ENCODE measurements at regions not wholly inside any gene's neighbourhood (a gene's known extent, or its start where the extent isn't known, plus 50 kb on each side); places are given as distances from the start of the nearest gene placed in this dataset.

GRCh38 chr17:70484050-70484449 is 314.7 kb downstream of the KCNJ2 start:
- Histone ChIP-seq H3K4me1 (no peaks in the 10 kb centered on the region), H3K27me3 (no peaks in the 10 kb centered on the region), H3K27ac (no peak overlapping the region), H3K36me3 (no peaks in the 10 kb centered on the region), H3K4me3 (no peak overlapping the region), H3K9me3 (peaks cover 0 to 8% (median 0%) of the 10 kb centered on the region in 3 donors)
- TF ChIP-seq CTCF (IDR thresholded peaks at IDR 0.05), result no peak
- no peak for DNase-seq
- intact Hi-C loops (cut with DNase I; ENCODE audit: low total_unique reads), result no loop called here

- Histone ChIP-seq H3K9me3 (peaks cover 0 to 8% (median 0%) of the 10 kb centered on the region in 3 donors), H3K36me3 (no peaks in the 10 kb centered on the region), H3K27me3 (no peaks in the 10 kb centered on the region), H3K4me3 (no peak overlapping the region), H3K27ac (no peak overlapping the region), H3K4me1 (no peaks in the 10 kb centered on the region)
- no peak for DNase-seq
- intact Hi-C loops (cut with DNase I; ENCODE audit: low total_unique reads), result no loop called here
- TF ChIP-seq CTCF (IDR thresholded peaks at IDR 0.05), result no peak
These were observed 315.2 kb downstream of the KCNJ2 start for GRCh38 chr17:70484496-70484895.

GRCh38 chr17:70492368-70492767 is 323.0 kb downstream of the KCNJ2 start:
- H3K4me1 ChIP-seq, result no peaks in the 10 kb centered on the region
- TF ChIP-seq CTCF (IDR thresholded peaks at IDR 0.05), result no peak
- DNase-seq, result no peak
- H3K27me3 ChIP-seq, result no peaks in the 10 kb centered on the region
- H3K27ac ChIP-seq, result no peak overlapping the region
- H3K9me3 ChIP-seq, result no peaks in the 10 kb centered on the region
- H3K36me3 ChIP-seq, result no peaks in the 10 kb centered on the region
- intact Hi-C loops (cut with DNase I; ENCODE audit: low total_unique reads), result no loop called here
- no peak overlapping the region for H3K4me3 ChIP-seq

- no peak overlapping the region for H3K27ac ChIP-seq
- intact Hi-C loops (cut with DNase I; ENCODE audit: low total_unique reads), result no loop called here
- no peak overlapping the region for H3K4me3 ChIP-seq
- H3K4me1 ChIP-seq, result no peaks in the 10 kb centered on the region
- H3K9me3 ChIP-seq, result no peaks in the 10 kb centered on the region
- no peak for DNase-seq
- H3K36me3 ChIP-seq, result no peaks in the 10 kb centered on the region
- TF ChIP-seq CTCF (IDR thresholded peaks at IDR 0.05), result no peak
- H3K27me3 ChIP-seq, result no peaks in the 10 kb centered on the region
These were observed 324.0 kb downstream of the KCNJ2 start for GRCh38 chr17:70493277-70493874.

GRCh38 chr17:70498631-70499030 is 329.3 kb downstream of the KCNJ2 start:
- no peaks in the 10 kb centered on the region for H3K4me1 ChIP-seq
- DNase-seq, result no peak
- no peak for TF ChIP-seq CTCF (IDR thresholded peaks at IDR 0.05)
- H3K36me3 ChIP-seq, result no peaks in the 10 kb centered on the region
- intact Hi-C loops (cut with DNase I; ENCODE audit: low total_unique reads), result no loop called here
- H3K27ac ChIP-seq, result no peak overlapping the region
- H3K9me3 ChIP-seq, result no peaks in the 10 kb centered on the region
- no peak overlapping the region for H3K4me3 ChIP-seq
- no peaks in the 10 kb centered on the region for H3K27me3 ChIP-seq

Data from tibial artery (tissue), 4 donors.